ENCODE measurements at regions not wholly inside any gene's neighbourhood (a gene's known extent, or its start where the extent isn't known, plus 50 kb on each side); places are given as distances from the start of the nearest gene placed in this dataset.
"Not testable (repeated sequence)": the region's sequence is repeated elsewhere in the genome, so short reads cannot be mapped to it uniquely, and the experiment has no call there.

DNA sequence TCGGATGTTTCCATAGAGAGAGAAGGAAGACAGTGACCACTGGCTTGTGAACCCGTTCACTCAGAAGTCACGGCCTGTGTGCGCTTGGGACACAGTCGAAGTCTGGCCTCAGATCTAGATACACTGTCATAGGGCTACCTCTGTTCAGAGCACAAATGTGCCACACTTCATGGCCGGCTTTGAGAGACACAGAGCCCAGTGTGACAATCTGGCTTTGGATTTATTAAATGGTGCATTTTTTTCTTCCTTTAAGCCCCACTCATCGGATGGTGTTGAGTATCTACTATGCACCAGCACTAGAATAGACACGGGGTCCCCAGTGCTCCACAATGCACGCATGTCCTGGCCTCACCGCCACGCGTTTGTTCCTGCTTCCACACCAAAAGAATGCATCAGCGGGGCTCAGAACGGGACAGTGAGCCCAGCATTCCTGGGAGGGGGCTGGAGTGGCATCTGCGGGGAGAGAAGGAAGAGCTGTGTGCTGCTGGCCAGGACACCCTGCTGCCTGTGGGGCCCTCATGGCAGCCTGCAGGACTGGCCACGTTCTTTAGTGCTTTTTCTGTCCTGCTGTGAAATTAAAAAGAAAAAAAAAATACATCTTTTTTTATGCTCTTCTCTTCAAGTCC, 738.9 kb upstream of the SALL3 start:
- no peak for DNase-seq

DNA sequence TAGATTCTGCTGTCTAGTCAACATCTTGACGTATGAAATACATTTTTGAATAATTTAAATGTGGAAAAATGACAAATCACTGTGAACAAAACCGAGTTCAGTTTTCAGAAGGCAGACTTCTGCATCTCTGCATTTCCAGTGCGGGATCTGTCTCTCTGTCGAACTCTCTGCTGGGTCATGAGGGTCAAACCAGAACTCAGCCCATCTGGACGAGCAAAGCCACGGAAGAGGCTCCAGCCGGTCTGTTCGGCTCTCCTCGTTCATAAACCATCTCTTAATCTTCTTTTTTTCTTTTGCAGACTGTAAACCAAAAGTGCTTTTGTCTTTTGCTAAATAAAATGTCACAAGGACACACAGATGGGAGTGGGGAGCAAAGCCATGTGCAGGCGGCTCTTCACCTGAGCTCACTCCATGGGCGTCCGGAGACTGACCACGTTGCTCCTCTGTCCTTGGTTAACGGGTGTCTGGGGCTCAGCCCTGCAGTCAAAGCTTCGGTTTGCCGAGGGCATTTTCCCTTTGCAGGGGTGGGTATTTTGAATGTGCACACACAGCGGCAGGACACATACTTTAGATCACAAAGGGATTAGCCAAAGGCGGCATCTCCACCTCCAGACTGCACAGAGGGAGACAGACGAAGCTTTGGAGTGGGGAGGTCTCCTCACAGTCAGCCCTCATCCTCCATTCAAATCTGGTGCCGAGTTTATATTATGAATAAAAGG, 737.9 kb upstream of the SALL3 start:
- DNase-seq, result no peak

- DNase-seq, result no peak
These were observed 737.4 kb upstream of the SALL3 start for GRCh38 chr18:78242254-78242643.

DNA sequence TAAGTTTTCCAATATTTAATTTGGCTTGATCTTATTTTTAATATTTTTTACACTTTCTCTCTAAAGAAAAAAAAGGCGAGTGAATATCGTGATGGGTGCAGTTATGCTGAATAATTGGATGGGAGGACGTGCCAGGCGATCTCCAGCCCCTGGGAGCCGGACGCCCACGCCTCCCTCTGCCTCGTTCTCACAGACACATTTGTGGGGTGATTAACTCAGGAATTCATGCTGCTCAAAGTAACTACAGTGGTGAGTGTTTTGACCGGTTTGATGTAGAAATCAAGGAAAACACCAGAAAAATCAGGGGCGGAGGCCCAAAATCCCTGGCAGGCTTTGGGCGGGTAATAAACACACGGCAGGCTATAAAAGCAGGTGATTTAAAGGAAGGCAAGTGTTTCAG, 736.8 kb upstream of the SALL3 start:
- no peak for DNase-seq

DNA sequence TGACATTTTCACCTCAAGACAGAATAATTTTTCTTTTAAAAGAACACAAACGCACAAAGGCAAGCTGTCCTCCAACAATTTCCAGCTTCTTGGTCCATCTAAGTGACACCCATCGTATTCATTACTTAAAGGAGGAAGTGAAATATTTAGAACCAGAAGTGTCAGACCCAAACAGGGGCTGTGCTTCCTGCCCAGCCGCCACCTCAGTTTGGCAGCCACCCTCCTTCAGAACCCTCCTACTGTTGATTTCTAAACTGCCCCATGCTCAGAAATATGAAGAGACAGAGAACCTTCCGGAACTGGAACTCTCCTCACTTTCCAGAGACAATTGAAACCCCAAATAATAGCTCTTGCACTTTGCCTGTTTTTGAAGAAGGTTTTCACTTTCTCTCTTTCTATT, 734.8 kb upstream of the SALL3 start:
- DNase-seq, result no peak

- DNase-seq, result no peak
These were observed 734.2 kb upstream of the SALL3 start for GRCh38 chr18:78245451-78245850.

DNA sequence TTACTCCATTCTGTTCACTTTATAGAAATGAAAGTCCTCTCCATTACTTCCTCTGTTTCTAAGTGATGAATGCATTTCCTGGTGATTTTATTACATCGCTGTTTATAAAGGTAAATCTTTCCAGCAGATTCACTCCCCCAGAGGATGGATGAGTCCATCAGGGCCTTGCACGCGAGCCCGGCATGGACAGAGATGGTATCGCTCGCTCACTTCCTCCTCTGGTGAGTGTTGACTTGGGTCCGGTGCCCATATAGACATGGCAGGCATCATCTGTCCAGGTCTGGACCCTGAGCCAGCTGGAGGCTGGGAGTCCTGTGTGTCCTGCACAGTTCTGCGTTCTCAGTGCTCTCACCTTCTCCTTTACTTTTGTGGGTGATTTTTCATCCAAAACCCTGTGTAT, 733.6 kb upstream of the SALL3 start:
- no peak for DNase-seq

- DNase-seq, result no peak
These were observed 733.0 kb upstream of the SALL3 start for GRCh38 chr18:78246588-78246987.

DNA sequence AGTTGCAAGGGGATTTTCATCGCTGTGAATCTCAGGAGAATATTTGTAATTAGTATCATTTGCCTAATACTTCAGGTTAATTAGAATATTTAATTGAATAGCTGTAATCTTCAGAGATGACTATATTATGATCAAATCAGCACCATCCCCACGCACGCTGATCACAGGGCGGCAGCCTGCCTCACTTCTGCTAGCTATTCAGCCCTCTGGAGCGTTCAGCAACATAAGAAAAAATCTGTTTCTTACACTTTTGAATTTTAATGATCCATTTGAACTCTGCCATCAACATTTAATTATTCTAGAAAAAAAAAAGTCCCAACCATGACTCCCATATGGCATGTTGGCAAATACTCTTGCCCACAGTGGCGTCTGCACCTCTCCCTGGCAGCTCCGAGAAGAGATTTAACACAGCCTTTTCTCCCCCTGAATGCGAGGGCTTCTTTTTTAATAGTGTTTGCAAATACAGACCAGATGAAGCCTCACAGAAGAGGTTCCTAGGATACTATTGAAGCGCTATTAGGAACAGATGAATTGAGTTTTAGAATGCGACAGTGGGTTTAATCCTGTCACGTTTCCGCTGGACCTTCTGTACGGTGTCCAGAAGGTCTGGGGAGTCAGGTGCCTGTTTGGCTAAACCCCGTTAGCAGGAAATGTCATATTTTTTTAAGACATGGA, 731.9 kb upstream of the SALL3 start:
- DNase-seq, result no peak

GRCh38 chr18:78255013-78255412, 724.6 kb upstream of the SALL3 start:
- no peak for DNase-seq

DNA sequence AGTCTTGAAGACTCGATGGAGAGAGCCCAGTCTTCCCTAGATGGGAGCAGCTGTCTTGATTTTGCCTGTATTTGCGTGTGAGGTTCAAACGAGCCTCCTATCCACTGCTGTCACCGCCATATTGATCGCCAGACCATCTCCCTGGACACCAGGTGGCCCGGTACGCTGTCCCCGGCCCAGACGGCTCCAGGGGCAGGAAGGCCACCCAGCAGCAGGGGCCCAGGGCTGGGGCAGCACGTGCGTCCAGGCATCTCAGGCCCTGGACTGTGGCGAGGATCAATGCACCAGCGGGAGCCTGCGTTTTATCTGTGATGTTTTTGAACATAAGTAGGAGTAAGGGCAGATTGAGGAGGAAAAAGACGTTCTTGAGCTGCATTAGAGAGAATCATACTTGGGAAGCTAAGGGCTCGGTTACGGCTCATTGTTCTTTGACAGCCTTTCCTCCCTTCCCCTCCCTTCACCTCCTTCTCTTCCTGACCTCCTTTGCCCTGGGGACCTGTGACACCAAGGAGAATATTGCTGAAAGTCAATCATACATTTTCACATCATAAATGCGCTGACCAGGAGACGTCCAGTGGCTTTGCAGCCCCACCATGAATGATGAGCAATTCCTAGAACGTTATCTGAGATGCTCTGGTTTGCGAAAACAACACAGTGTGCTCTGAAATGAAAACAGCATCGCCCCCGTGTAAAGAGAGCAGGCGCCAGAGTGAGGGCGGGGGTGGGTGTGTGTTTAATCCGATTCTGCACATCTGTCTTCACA, 711.2 kb upstream of the SALL3 start:
- no peak for DNase-seq

DNA sequence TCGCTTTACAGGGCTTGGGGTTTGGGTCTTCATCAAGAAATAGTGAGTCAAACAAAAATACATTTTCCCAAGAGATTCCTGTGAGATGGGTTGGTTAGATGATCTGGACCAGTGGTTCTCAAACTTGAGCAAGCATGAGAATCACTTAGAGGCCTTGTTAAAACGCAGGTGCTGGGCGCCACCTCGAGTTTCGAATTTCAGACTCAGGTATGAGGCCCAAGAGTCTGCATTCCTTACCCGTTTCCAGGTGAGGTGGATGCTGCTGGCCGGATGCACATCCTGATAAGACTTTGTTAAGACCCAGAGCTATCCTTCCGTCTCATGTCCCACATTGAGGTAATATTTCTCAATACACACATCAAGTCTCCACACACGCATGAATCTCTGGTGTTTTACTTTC, 707.8 kb upstream of the SALL3 start:
- no peak for DNase-seq

GRCh38 chr18:78273876-78274275, 705.7 kb upstream of the SALL3 start:
- DNase-seq, result no peak

GRCh38 chr18:78283425-78283824, 696.2 kb upstream of the SALL3 start:
- DNase-seq, result not testable (repeated sequence)

GRCh38 chr18:78292618-78293380, 686.8 kb upstream of the SALL3 start:
- no peak for DNase-seq

DNA sequence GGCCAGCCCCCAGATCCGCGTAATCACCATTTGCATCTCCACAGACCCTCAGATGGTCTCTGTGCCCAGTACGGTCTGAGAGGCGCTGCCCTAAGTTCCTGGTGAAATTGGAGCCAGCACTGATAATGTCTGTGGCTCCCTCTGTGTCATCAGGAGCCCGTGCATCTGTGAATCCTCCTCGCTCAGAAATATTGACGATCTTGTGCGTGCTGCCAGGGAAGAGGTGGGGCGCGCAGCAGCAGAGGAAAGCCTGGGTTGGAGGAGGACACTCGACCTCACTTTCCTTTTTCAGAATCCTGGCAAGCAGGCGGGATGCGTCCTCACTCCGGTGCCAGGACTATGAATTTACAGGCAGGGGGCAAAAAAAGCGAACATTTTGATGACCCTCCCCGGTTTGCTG, 686.1 kb upstream of the SALL3 start:
- no peak for DNase-seq

GRCh38 chr18:78293940-78294541, 685.6 kb upstream of the SALL3 start:
- no peak for DNase-seq

DNA sequence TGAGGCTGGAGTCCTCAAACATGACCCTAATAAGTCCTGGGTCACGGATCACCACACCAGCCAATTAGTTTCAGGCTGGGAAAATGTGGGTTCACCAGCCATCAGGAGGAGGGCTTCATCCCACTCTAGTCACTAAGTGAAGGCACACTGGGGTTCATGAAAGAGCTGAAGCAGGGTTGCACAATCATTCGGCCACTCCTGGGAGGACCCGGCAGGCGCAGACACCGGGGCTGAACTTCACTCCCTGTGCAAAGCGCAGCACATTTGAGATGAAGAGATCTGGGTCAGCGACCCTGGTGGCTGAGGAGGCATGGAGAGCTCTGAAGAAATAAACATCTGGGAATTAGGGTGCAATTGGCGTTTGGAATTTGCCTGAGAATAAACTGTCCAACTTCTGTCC, 684.4 kb upstream of the SALL3 start:
- DNase-seq, result no peak

GRCh38 chr18:78296166-78296565, 683.5 kb upstream of the SALL3 start:
- DNase-seq, result no peak

DNA sequence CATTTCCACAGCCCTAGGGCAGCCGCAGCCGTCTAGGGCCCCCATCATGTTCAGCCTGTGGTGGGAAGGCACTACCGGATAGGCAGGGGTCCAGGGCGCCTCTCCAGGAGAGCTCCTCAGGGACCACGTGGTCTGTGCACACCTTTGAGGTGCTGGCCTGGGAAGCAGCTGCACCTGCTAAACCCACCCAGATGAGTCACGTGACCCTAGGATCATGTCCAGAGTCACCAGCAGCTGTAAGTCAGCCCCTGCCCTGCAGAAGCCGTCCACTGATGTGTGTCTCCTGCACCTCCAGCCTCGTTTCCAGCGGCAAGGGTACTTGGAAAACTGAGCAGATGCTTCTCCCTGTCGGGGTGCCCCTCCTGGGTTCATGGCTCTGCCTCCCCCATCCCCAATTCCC, 682.6 kb upstream of the SALL3 start:
- no peak for DNase-seq

GRCh38 chr18:78303519-78304191, 676.0 kb upstream of the SALL3 start:
- DNase-seq, result no peak

All from hematopoietic multipotent progenitor cell treated with erythropoietin and hydrocortisone succinate and interleukin-3 and kit ligand, for 6 days (in vitro differentiated cells).